Fibroblast of lung (primary cell): ENCODE measurements at regions not wholly inside any gene's neighbourhood (a gene's known extent, or its start where the extent isn't known, plus 50 kb on each side); places are given as distances from the start of the nearest gene placed in this dataset.

Experiments
- DNase-seq, 2 donors: peaks; one replicate each; pipeline versions ENCODE4 v3.0.0 to v3.0.0-alpha.2; 2010; ENCODE audit warnings: low read depth in 2 of 2
- H2AFZ ChIP-seq: 2 replicates; pipeline ENCODE4 v1.5.1; 2012; ENCODE audit warnings: low read length, control low read depth, inconsistent platforms
- H3K27ac ChIP-seq: 2 replicates; pipeline ENCODE4 v1.5.1; 2011; ENCODE audit warnings: low read length, control low read depth; ENCODE audit not compliant: insufficient read depth
- H3K27me3 ChIP-seq: 2 replicates; pipeline ENCODE4 v1.5.1; 2011; ENCODE audit warnings: mild to moderate bottlenecking, low read length; ENCODE audit not compliant: control insufficient read depth, insufficient read depth
- H3K36me3 ChIP-seq: 2 replicates; pipeline ENCODE4 v1.5.1; 2011; ENCODE audit warnings: low read length; ENCODE audit not compliant: control insufficient read depth, insufficient read depth
- H3K4me1 ChIP-seq: 2 replicates; pipeline ENCODE4 v1.5.1; 2011; ENCODE audit warnings: low read length; ENCODE audit not compliant: control insufficient read depth, insufficient read depth; ENCODE audit errors: extremely low read depth
- H3K4me2 ChIP-seq: 2 replicates; pipeline ENCODE4 v1.5.1; 2011; ENCODE audit warnings: low read length, control low read depth; ENCODE audit not compliant: insufficient read depth; ENCODE audit errors: extremely low read depth
- H3K4me3 ChIP-seq, 4 experiments: fragments of 200-600 bp in 1 of 4; sonication (generic) in 1 of 4; replicated peaks in 1 of 4; 2 replicates each; pipeline ENCODE4 v1.5.1; 2011 to 2016; ENCODE audit warnings: low read length in 4 of 4, low read depth in 3 of 4, mild to moderate bottlenecking in 3 of 4, control low read depth in 2 of 4, inconsistent platforms in 1 of 4, mixed read lengths in 1 of 4; ENCODE audit not compliant: insufficient read depth in 1 of 4; ENCODE audit errors: control extremely low read depth in 1 of 4
- H3K79me2 ChIP-seq: 2 replicates; pipeline ENCODE4 v1.5.1; 2012; ENCODE audit warnings: mild to moderate bottlenecking, low read length, inconsistent platforms; ENCODE audit not compliant: control insufficient read depth, insufficient read depth
- H3K9ac ChIP-seq: 2 replicates; pipeline ENCODE4 v1.5.1; 2011; ENCODE audit warnings: mild to moderate bottlenecking, low read length, control low read depth; ENCODE audit not compliant: insufficient read depth
- H3K9me3 ChIP-seq: 2 replicates; pipeline ENCODE4 v1.5.1; 2012; ENCODE audit warnings: low read depth, low read length; ENCODE audit not compliant: control insufficient read depth, insufficient read depth
- H4K20me1 ChIP-seq: 2 replicates; pipeline ENCODE4 v1.5.1; 2011; ENCODE audit warnings: low read length; ENCODE audit not compliant: control insufficient read depth, insufficient read depth; ENCODE audit errors: extremely low read depth
- EZH2 ChIP-seq: IDR thresholded peaks from 2 replicates; pipeline ENCODE4 v1.5.1; 2012; ENCODE audit warnings: low read length, control low read depth, mild to moderate bottlenecking; ENCODE audit errors: missing control alignments
- TF ChIP-seq, protein P1 (sequence below), 2 donors: IDR thresholded peaks in 1 of 2; conservative IDR thresholded peaks in 1 of 2; 1 replicate in 1 of 2; 2 replicates in 1 of 2; pipeline ENCODE4 v1.5.1; 2011 to 2012; ENCODE audit warnings: low read length in 2 of 2, control low read depth in 1 of 2, inconsistent platforms in 1 of 2, low read depth in 1 of 2, mild to moderate bottlenecking in 1 of 2

DNA sequence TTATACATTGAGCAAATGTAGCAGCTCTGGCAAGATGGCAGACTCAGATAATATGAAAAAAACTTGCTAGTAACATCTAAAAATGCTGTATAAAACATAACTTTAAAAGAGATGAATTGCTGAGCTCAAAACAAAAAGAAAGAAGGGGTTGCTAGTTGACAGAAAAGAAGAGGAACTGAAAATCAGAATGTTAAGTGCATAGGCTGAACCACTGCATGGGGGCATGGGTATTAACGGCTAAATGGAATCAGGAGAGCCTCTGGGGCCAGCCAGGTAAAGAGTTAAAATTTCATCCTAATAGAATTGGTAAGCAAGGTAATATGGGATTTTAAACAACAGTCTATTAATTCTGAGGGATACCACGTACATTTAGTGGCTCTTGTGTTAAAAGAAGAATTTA is 146.8 kb downstream of the SMC2 start:
- H3K4me3 ChIP-seq: no peak overlapping the region
- no peak for DNase-seq

DNA sequence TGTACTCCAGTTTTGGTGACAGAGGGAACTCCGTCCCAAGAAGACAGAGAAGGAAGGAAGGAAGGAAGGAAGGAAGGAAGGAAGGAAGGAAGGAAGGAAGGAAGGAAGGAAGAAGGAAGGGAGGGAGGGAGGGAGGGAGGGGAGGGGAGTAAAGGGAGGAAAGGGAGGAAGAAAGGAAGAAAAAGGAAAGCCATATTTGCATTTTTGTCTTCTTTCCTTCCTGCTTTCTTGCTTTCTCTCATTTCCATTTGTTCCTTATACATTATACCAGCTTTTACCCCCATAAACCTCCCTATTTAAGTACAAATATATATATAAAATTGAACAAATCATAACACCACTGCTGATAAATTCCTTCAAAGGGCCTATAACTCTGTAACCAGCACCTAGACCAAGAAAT is 151.8 kb downstream of the SMC2 start:
- Histone ChIP-seq H3K36me3 (no peaks in the 10 kb centered on the region), H3K9ac (no peak overlapping the region), H2AFZ (no peak overlapping the region), H3K4me1 (no peaks in the 10 kb centered on the region), H3K27ac (no peak overlapping the region), H3K79me2 (no peaks in the 10 kb centered on the region), H3K4me2 (no peak overlapping the region), H4K20me1 (no peaks in the 10 kb centered on the region), H3K27me3 (no peaks in the 10 kb centered on the region), H3K4me3 (no peak overlapping the region), H3K9me3 (no peaks in the 10 kb centered on the region)
- DNase-seq: no peak
- TF ChIP-seq, protein P1, sequence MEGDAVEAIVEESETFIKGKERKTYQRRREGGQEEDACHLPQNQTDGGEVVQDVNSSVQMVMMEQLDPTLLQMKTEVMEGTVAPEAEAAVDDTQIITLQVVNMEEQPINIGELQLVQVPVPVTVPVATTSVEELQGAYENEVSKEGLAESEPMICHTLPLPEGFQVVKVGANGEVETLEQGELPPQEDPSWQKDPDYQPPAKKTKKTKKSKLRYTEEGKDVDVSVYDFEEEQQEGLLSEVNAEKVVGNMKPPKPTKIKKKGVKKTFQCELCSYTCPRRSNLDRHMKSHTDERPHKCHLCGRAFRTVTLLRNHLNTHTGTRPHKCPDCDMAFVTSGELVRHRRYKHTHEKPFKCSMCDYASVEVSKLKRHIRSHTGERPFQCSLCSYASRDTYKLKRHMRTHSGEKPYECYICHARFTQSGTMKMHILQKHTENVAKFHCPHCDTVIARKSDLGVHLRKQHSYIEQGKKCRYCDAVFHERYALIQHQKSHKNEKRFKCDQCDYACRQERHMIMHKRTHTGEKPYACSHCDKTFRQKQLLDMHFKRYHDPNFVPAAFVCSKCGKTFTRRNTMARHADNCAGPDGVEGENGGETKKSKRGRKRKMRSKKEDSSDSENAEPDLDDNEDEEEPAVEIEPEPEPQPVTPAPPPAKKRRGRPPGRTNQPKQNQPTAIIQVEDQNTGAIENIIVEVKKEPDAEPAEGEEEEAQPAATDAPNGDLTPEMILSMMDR (conservative IDR thresholded peaks at IDR 0.05 in 1 of 2, IDR thresholded peaks at IDR 0.05 in 1 of 2; ENCODE audit: low read depth in 1 of 2, low read length in 2 of 2): no peak
- TF ChIP-seq EZH2: no peak

More for the DNA sequence above, 146.8 kb downstream of the SMC2 start:
- H3K4me2 ChIP-seq: no peak overlapping the region
- H3K9me3 ChIP-seq: no peaks in the 10 kb centered on the region
- no peaks in the 10 kb centered on the region for H3K27me3 ChIP-seq
- no peak overlapping the region for H3K9ac ChIP-seq
- no peak overlapping the region for H2AFZ ChIP-seq
- H3K79me2 ChIP-seq: no peaks in the 10 kb centered on the region
- no peaks in the 10 kb centered on the region for H3K36me3 ChIP-seq
- H4K20me1 ChIP-seq: no peaks in the 10 kb centered on the region
- H3K27ac ChIP-seq: no peak overlapping the region
- no peak for TF ChIP-seq EZH2
- TF ChIP-seq, protein P1 (conservative IDR thresholded peaks at IDR 0.05 in 1 of 2, IDR thresholded peaks at IDR 0.05 in 1 of 2; ENCODE audit: low read depth in 1 of 2, low read length in 2 of 2): no peak
- H3K4me1 ChIP-seq: no peaks in the 10 kb centered on the region

DNA sequence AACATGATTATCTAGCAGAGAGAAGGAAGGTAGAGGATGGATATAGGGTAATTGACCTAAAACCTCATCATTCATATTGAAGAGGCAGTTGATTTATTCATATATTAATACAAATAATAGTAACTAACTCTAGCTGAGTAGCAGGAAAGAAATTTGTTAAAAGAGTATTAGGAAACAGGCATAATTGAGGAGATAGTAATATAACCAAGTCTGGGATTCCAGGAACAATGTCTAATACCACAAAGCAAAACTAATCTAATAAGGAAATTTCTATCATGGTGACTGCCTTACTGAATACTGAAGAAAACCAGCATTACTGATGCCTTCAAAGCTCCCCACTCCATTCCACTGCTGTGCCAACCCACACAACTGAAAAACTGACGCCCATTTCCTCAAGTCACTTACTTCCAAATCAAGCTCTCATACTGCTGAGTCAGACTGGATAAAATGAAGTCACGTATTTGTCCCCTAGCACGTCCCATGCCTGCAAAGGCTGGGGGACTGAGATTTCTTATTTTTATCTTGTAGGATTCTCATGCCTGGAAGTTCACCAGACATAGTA is 153.9 kb downstream of the SMC2 start:
- no peaks in the 10 kb centered on the region for H3K79me2 ChIP-seq
- DNase-seq: peak in 1 of 2 donors; percentile 13
- H3K27ac ChIP-seq: no peak overlapping the region
- no peaks in the 10 kb centered on the region for H3K36me3 ChIP-seq
- no peak overlapping the region for H3K9ac ChIP-seq
- no peak overlapping the region for H3K4me2 ChIP-seq
- no peak overlapping the region for H3K4me3 ChIP-seq
- no peaks in the 10 kb centered on the region for H3K27me3 ChIP-seq
- H3K4me1 ChIP-seq: no peaks in the 10 kb centered on the region
- H2AFZ ChIP-seq: no peak overlapping the region
- H3K9me3 ChIP-seq: no peaks in the 10 kb centered on the region
- TF ChIP-seq EZH2: no peak
- TF ChIP-seq, protein P1 (conservative IDR thresholded peaks at IDR 0.05 in 1 of 2, IDR thresholded peaks at IDR 0.05 in 1 of 2; ENCODE audit: low read depth in 1 of 2, low read length in 2 of 2): no peak
- H4K20me1 ChIP-seq: no peaks in the 10 kb centered on the region
